ENCODE measurements at regions not wholly inside any gene's neighbourhood (a gene's known extent, or its start where the extent isn't known, plus 50 kb on each side); places are given as distances from the start of the nearest gene placed in this dataset.

- in situ Hi-C loops (cut with HindIII; ENCODE audit: low pct_ligation_motif_present, low pct_unique_long_range_greater_than_20kb, low sequenced_read_pairs) = no loop called here
Observed at GRCh38 chr12:45547132-45547531, 182.4 kb upstream of the ARID2 start.

GRCh38 chr12:45547822-45548221 is 181.7 kb upstream of the ARID2 start:
- DNase-seq = no peak
- in situ Hi-C loops (cut with HindIII; ENCODE audit: low pct_ligation_motif_present, low pct_unique_long_range_greater_than_20kb, low sequenced_read_pairs) = no loop called here

More at GRCh38 chr12:45547132-45547531, 182.4 kb upstream of the ARID2 start:
- DNase-seq = no peak

GRCh38 chr12:45548426-45548825 is 181.1 kb upstream of the ARID2 start:
- no peak for DNase-seq
- in situ Hi-C loops (cut with HindIII; ENCODE audit: low pct_ligation_motif_present, low pct_unique_long_range_greater_than_20kb, low sequenced_read_pairs) = no loop called here

- DNase-seq = no peak
- in situ Hi-C loops (cut with HindIII; ENCODE audit: low pct_ligation_motif_present, low pct_unique_long_range_greater_than_20kb, low sequenced_read_pairs) = no loop called here
Observed at GRCh38 chr12:45549337-45549902, 180.1 kb upstream of the ARID2 start.

- in situ Hi-C loops (cut with HindIII; ENCODE audit: low pct_ligation_motif_present, low pct_unique_long_range_greater_than_20kb, low sequenced_read_pairs) = no loop called here
- DNase-seq = no peak
Observed at GRCh38 chr12:45553204-45553603, 176.3 kb upstream of the ARID2 start.

GRCh38 chr12:45557016-45557415 is 172.5 kb upstream of the ARID2 start:
- DNase-seq = no peak
- in situ Hi-C loops (cut with HindIII; ENCODE audit: low pct_ligation_motif_present, low pct_unique_long_range_greater_than_20kb, low sequenced_read_pairs) = no loop called here

- in situ Hi-C loops (cut with HindIII; ENCODE audit: low pct_ligation_motif_present, low pct_unique_long_range_greater_than_20kb, low sequenced_read_pairs) = no loop called here
- no peak for DNase-seq
Observed at GRCh38 chr12:45558353-45558752, 171.2 kb upstream of the ARID2 start.

- in situ Hi-C loops (cut with HindIII; ENCODE audit: low pct_ligation_motif_present, low pct_unique_long_range_greater_than_20kb, low sequenced_read_pairs) = no loop called here
- no peak for DNase-seq
Observed at GRCh38 chr12:45559537-45559936, 170.0 kb upstream of the ARID2 start.

- no peak for DNase-seq
- in situ Hi-C loops (cut with HindIII; ENCODE audit: low pct_ligation_motif_present, low pct_unique_long_range_greater_than_20kb, low sequenced_read_pairs) = no loop called here
Observed at GRCh38 chr12:45560689-45561088, 168.8 kb upstream of the ARID2 start.

- no peak for DNase-seq
- in situ Hi-C loops (cut with HindIII; ENCODE audit: low pct_ligation_motif_present, low pct_unique_long_range_greater_than_20kb, low sequenced_read_pairs) = no loop called here
Observed at GRCh38 chr12:45561488-45561887, 168.0 kb upstream of the ARID2 start.

GRCh38 chr12:45565590-45565989 is 163.9 kb upstream of the ARID2 start:
- DNase-seq = no peak
- in situ Hi-C loops (cut with HindIII; ENCODE audit: low pct_ligation_motif_present, low pct_unique_long_range_greater_than_20kb, low sequenced_read_pairs) = no loop called here

GRCh38 chr12:45566257-45566656 is 163.2 kb upstream of the ARID2 start:
- no peak for DNase-seq
- in situ Hi-C loops (cut with HindIII; ENCODE audit: low pct_ligation_motif_present, low pct_unique_long_range_greater_than_20kb, low sequenced_read_pairs) = no loop called here

- no peak for DNase-seq
- in situ Hi-C loops (cut with HindIII; ENCODE audit: low pct_ligation_motif_present, low pct_unique_long_range_greater_than_20kb, low sequenced_read_pairs) = no loop called here
Observed at GRCh38 chr12:45568808-45569207, 160.7 kb upstream of the ARID2 start.

- in situ Hi-C loops (cut with HindIII; ENCODE audit: low pct_ligation_motif_present, low pct_unique_long_range_greater_than_20kb, low sequenced_read_pairs) = no loop called here
- DNase-seq = no peak
Observed at GRCh38 chr12:45570501-45570900, 159.0 kb upstream of the ARID2 start.

GRCh38 chr12:45572114-45572513 is 157.4 kb upstream of the ARID2 start:
- DNase-seq = no peak
- in situ Hi-C loops (cut with HindIII; ENCODE audit: low pct_ligation_motif_present, low pct_unique_long_range_greater_than_20kb, low sequenced_read_pairs) = no loop called here

- in situ Hi-C loops (cut with HindIII; ENCODE audit: low pct_ligation_motif_present, low pct_unique_long_range_greater_than_20kb, low sequenced_read_pairs) = no loop called here
- DNase-seq = no peak
Observed at GRCh38 chr12:45575417-45575816, 154.1 kb upstream of the ARID2 start.

GRCh38 chr12:45575823-45576475 is 153.6 kb upstream of the ARID2 start:
- DNase-seq = no peak
- in situ Hi-C loops (cut with HindIII; ENCODE audit: low pct_ligation_motif_present, low pct_unique_long_range_greater_than_20kb, low sequenced_read_pairs) = no loop called here

GRCh38 chr12:45577844-45578399 is 151.6 kb upstream of the ARID2 start:
- in situ Hi-C loops (cut with HindIII; ENCODE audit: low pct_ligation_motif_present, low pct_unique_long_range_greater_than_20kb, low sequenced_read_pairs) = no loop called here
- no peak for DNase-seq

GRCh38 chr12:45580356-45580969 is 149.0 kb upstream of the ARID2 start:
- in situ Hi-C loops (cut with HindIII; ENCODE audit: low pct_ligation_motif_present, low pct_unique_long_range_greater_than_20kb, low sequenced_read_pairs) = no loop called here
- DNase-seq = no peak

GRCh38 chr12:45581112-45581511 is 148.4 kb upstream of the ARID2 start:
- in situ Hi-C loops (cut with HindIII; ENCODE audit: low pct_ligation_motif_present, low pct_unique_long_range_greater_than_20kb, low sequenced_read_pairs) = no loop called here
- DNase-seq = no peak
